ENCODE measurements at regions not wholly inside any gene's neighbourhood (a gene's known extent, or its start where the extent isn't known, plus 50 kb on each side); places are given as distances from the start of the nearest gene placed in this dataset.

DNA sequence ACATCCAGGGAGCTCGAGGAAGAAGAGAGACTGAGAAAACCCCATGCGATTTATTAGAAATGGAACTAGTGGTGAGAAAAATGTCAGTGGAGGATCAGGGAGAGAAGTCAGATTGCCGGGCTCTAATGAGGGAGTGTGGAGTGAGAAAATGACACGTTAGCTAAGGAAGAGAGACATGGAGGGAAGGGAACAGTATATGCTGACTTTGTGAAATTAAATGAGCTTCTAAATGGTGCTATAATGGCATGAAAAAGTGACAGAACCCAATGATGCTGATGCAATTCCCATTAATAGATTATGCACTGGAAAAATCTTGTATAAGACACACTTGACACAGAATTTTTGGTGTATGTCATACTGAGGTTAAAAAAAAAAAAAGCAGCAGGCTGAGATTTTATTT is 112.6 kb downstream of the HSPH1 start:
- no peak for DNase-seq (ENCODE audit: extremely low read depth, low read depth)
- TF ChIP-seq, protein P1, sequence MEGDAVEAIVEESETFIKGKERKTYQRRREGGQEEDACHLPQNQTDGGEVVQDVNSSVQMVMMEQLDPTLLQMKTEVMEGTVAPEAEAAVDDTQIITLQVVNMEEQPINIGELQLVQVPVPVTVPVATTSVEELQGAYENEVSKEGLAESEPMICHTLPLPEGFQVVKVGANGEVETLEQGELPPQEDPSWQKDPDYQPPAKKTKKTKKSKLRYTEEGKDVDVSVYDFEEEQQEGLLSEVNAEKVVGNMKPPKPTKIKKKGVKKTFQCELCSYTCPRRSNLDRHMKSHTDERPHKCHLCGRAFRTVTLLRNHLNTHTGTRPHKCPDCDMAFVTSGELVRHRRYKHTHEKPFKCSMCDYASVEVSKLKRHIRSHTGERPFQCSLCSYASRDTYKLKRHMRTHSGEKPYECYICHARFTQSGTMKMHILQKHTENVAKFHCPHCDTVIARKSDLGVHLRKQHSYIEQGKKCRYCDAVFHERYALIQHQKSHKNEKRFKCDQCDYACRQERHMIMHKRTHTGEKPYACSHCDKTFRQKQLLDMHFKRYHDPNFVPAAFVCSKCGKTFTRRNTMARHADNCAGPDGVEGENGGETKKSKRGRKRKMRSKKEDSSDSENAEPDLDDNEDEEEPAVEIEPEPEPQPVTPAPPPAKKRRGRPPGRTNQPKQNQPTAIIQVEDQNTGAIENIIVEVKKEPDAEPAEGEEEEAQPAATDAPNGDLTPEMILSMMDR (IDR thresholded peaks at IDR 0.05; ENCODE audit: low read depth, low read length) = no peak

DNA sequence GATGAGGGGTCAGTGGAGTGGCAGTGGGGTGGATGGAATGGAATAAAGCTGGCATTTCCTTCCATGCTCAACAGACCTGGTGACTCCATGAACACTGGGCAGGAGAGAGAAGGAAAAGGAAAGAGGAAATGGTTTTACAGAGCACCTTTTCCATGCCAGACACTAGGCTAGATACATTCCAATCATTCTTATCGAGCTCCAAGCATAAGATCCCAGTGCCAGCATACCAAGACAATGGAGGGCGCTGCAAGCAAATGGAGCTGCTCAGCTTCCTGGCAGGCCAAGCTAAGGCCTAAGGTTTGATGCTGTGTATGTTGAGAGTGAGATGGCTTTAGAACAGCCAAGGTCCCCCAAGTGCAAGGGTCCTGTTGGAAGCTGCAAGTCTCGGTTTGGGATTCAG is 113.2 kb downstream of the HSPH1 start:
- TF ChIP-seq, protein P1 (IDR thresholded peaks at IDR 0.05; ENCODE audit: low read depth, low read length) = no peak
- DNase-seq (ENCODE audit: extremely low read depth, low read depth) = no peak

DNA sequence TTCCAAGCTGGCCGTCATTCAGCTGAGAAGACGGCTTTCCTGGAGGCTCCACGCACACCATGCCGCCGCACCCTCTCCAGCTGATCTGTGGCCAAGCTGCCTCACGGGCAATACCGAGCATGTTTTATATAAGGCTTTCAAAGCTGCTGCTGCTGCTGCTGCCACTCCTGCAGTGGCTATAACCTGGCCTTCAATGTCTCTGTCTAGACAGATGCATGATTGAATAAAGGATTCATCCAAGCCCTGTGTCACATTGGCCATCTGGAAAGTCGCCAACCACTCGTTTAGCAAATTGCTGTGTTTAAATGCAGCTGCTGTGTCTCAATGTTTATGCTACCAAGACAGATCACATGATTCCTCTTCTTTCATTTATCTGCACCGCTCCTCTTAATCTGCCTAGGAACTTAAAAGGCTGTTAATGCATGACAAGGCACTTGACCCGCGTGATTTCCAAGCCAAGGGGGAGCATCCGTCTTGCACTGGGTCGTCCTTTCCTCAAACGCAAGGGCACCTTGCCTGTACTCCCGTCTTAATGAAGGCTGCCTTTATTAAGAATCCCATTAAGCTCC is 114.3 kb downstream of the TEX26 start:
- TF ChIP-seq, protein P1 (IDR thresholded peaks at IDR 0.05; ENCODE audit: low read depth, low read length) = no peak
- DNase-seq (ENCODE audit: extremely low read depth, low read depth) = no peak

DNA sequence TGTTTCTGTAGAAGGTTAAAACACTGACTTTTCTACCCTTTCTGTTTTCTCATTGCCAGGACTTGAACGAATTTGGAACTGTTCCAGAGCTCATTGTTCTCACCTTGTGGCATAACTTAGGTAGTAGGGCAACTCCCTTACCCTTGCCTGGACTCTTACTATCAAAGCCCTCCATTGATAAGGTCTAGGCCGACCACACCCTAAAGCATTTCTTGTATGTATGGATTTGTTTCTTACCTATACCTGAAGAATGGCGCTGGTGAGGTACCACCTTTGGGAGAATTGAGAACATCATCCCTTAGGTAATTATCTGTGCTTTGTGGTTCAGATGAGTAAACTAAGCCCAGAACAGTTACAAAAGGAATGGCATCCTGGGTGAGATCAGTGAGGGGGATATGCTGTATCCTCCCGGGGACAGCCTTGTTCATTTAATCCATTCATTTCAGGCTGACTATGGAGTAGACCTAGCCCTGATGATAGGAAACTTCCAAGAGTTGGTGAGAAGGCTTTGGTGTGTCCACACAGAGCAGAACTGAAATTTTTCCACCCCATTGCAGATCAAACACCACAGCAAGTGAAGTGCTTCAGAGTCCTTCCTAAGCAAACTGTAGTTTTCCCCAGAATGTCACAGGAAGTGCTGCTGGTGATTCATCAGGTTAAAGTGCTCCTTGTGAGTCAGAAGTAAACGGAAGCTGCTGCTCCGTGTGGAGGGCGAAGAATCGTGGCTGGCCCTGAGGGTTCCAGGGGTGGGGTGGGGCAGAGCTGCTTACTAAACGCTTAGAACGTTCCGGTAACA is 113.0 kb downstream of the TEX26 start:
- TF ChIP-seq, protein P1 (IDR thresholded peaks at IDR 0.05; ENCODE audit: low read depth, low read length) = no peak
- peak; percentile 68 for DNase-seq (ENCODE audit: extremely low read depth, low read depth)

DNA sequence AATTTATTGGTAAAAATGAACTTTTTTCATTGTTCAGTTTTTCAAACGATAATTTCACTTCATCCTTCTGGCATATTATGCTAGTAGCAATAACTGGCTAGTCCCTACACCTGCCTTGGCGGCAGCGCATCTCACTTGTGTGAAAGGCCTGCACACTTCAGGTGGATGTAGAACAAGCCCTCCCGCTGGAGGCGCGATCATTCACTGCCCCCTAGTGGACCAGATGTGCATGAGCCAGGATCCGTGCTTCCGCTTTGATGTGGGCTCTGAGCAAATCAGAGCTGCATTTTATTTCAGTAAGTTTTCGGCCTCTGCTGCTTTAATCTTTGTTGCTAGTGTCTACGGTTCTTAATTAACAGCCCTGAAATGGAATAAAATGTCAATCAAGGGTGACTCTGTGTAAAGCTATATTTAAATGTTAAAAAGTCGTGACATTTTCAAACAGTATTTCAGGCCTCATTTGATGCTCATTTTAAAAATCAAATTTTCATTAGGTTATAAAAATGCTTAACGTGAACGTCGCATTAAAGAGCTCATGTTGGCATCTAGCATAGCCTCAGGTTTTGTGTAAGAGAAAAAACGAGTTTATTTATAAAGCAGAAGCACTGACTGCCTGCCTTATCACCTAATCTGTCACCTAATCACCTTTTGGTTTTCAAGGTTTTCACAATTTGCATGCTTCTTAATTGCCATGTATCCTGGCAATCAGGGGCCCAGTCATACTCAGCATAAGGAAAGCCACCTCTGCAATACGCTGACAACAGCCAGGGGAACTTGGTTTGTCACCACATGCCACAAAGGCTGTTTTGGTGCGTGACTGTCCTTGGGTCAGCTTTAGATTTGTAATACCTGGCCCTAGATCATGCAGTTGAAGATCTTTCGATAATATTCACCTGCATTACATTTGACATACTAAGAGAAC is 112.2 kb downstream of the TEX26 start:
- TF ChIP-seq, protein P1 (IDR thresholded peaks at IDR 0.05; ENCODE audit: low read depth, low read length) = peak; percentile 97
- DNase-seq (ENCODE audit: extremely low read depth, low read depth) = peak; percentile 49

DNA sequence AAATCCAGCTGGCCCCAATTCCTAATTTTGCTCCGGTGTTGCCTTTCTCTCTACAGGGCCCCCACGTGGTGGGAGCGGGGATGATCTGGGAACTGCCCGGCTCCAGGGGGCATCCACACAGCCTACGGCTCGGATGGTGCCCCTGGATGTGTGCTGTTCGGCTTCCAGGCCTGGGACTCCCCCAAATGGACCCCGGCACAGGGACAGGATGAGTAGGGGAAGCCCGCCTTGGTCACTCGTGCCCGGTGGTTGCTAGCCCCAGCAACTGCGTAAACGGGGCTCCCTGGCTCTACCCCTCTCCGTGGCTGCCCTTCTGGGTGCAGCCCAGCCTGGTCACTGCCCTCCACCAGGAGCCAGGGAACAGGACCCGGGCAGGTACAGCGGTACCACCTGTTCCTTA is 111.5 kb downstream of the TEX26 start:
- TF ChIP-seq, protein P1 (IDR thresholded peaks at IDR 0.05; ENCODE audit: low read depth, low read length) = peak; percentile 44
- no peak for DNase-seq (ENCODE audit: extremely low read depth, low read depth)
